Skeletal muscle tissue (tissue), 3 donors: ENCODE measurements at regions not wholly inside any gene's neighbourhood (a gene's known extent, or its start where the extent isn't known, plus 50 kb on each side); places are given as distances from the start of the nearest gene placed in this dataset.

Experiments used
- H3K27ac ChIP-seq: one replicate; pipeline ENCODE4 v1.7.0; 2013; ENCODE audit warnings: mild to moderate bottlenecking, low read depth, low read length, inconsistent platforms
- H3K27me3 ChIP-seq, 3 donors: one replicate each; pipeline ENCODE4 v1.7.0; 2013; ENCODE audit warnings: low read length in 3 of 3; ENCODE audit not compliant: control insufficient read depth in 3 of 3, insufficient read depth in 3 of 3
- H3K36me3 ChIP-seq, 3 donors: one replicate each; pipeline ENCODE4 v1.7.0; 2013; ENCODE audit warnings: low read length in 3 of 3; ENCODE audit not compliant: control insufficient read depth in 3 of 3, insufficient read depth in 3 of 3
- H3K4me1 ChIP-seq, 3 donors: one replicate each; pipeline ENCODE4 v1.7.0; 2013; ENCODE audit warnings: low read length in 3 of 3, mild to moderate bottlenecking in 3 of 3; ENCODE audit not compliant: control insufficient read depth in 3 of 3, insufficient read depth in 3 of 3
- H3K4me3 ChIP-seq, 3 donors: one replicate each; pipeline ENCODE4 v1.7.0; 2013; ENCODE audit warnings: low read length in 3 of 3
- H3K9ac ChIP-seq, 3 donors: one replicate each; pipeline ENCODE4 v1.7.0; 2013; ENCODE audit warnings: low read length in 3 of 3, mild to moderate bottlenecking in 3 of 3, moderate library complexity in 2 of 3, low read depth in 1 of 3
- H3K9me3 ChIP-seq, 3 donors: one replicate each; pipeline ENCODE4 v1.7.0; 2013; ENCODE audit warnings: low read length in 3 of 3; ENCODE audit not compliant: control insufficient read depth in 3 of 3
- donor health status: Osteomylitis.

DNA sequence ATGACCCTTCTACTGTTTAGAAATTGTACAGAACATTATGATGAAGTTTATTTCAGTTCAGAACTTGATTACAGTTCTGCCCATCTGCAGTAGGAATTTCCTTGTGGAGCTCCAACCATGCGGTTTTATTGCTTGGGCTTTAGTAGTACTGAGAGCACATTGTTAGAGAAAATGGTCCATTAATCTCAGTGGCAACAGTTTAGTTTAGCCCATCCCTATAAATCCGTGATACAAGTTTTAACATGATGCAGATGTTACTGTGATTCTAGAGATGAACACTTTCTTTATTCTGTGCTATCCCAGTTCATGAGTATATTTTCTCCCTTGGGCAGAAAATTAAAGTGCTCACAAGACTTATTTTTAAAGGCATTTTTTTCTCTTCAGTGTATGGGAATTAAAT lies 84.8 kb upstream of the FZD8 start:
- no peak overlapping the region for H3K4me3 ChIP-seq
- no peak overlapping the region for H3K27ac ChIP-seq
- H3K9ac ChIP-seq = no peak overlapping the region
- no peaks in the 10 kb centered on the region for H3K36me3 ChIP-seq
- H3K4me1 ChIP-seq = no peaks in the 10 kb centered on the region
- peaks cover 0 to 3% (median 0%) of the 10 kb centered on the region in 3 donors for H3K27me3 ChIP-seq
- H3K9me3 ChIP-seq = no peaks in the 10 kb centered on the region

DNA sequence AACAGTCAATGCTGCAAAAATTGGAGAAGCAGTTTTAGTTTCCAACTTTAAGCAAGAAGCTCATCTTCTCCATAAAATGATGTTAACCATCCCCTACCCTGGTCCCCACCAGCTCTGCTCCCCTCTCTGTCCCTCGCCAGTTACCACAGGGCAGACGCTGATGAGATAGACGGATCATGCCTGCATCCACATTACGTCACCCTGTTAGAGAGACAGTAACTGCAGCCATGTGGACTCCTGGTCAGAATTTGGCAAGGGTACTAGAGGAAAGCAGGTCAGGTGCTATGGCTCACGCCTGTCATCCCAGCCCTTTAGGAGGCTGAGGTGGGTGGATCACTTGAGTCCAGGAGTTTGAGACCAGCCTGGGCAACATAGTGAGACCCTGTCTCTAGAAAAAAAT lies 81.9 kb upstream of the FZD8 start:
- Histone ChIP-seq H3K4me1 (no peaks in the 10 kb centered on the region), H3K4me3 (no peak overlapping the region), H3K9me3 (no peaks in the 10 kb centered on the region), H3K27me3 (peaks cover 0 to 3% (median 0%) of the 10 kb centered on the region in 3 donors), H3K36me3 (no peaks in the 10 kb centered on the region), H3K27ac (no peak overlapping the region), H3K9ac (no peak overlapping the region)

DNA sequence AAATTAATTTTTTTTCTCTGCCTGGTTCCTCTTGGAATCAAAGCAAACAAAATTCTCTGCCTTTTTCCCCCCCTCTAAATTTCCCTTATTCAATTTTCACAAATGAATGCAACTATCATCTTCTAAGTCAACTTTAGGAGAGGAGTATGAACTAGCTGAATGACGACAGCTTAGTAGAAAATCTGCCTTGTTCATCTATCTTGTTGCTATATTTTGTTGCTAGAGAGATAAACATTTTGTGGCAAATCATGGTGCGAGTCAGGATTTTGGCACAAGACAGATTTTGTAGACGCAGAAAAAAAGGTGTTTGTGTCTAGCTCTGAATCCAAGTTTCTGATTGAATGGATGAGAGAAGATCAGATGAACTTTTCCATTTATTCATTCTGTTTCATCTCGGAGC lies 81.0 kb upstream of the FZD8 start:
- Histone ChIP-seq H3K27ac (no peak overlapping the region), H3K4me3 (no peak overlapping the region), H3K9ac (no peak overlapping the region), H3K9me3 (no peaks in the 10 kb centered on the region), H3K27me3 (peaks cover 0 to 3% (median 0%) of the 10 kb centered on the region in 3 donors), H3K36me3 (no peaks in the 10 kb centered on the region), H3K4me1 (no peaks in the 10 kb centered on the region)

DNA sequence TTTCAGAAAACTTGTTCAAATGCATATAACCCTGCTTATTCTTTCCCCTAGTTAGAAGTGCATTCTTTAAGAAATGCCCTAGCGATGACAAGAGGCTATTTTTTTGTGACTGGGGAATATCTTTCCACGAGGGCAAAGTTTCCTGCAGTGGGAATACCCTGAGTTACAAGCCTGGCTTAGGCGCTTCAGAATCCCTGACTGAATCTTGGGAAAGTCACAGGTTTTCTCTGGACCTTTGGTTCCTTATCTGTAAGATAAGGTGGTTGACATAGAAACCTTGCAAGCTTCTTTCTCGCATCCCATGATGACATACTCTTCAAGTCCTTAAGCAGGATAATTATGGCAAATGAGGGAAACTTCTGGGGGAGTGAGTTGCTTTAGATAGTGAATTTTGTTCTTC lies 80.5 kb upstream of the FZD8 start:
- Histone ChIP-seq H3K27me3 (peaks cover 0 to 3% (median 0%) of the 10 kb centered on the region in 3 donors), H3K27ac (no peak overlapping the region), H3K36me3 (no peaks in the 10 kb centered on the region), H3K9me3 (no peaks in the 10 kb centered on the region), H3K4me1 (no peaks in the 10 kb centered on the region), H3K4me3 (no peak overlapping the region), H3K9ac (no peak overlapping the region)

DNA sequence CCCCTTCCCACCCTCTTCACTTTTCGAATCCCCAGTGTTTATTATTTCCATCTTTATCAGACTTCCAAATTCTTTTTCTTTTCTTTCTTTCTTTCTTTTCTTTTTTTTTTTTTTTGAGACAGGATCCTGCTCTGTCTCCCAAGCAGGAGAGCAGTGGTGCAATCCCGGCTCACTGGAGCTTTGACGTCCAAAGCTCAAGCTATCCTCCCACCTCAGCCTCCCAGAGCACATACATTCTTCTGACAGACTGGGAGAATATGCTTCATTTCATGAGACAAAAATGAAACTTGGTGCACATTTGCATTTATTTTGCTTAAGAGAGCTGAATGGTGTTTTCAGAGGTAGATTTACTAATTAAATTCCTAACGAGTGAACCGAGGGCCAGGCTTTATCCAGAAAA lies 80.1 kb upstream of the FZD8 start:
- no peak overlapping the region for H3K9ac ChIP-seq
- no peak overlapping the region for H3K27ac ChIP-seq
- H3K4me3 ChIP-seq = no peak overlapping the region
- no peaks in the 10 kb centered on the region for H3K9me3 ChIP-seq
- no peaks in the 10 kb centered on the region for H3K4me1 ChIP-seq
- H3K36me3 ChIP-seq = no peaks in the 10 kb centered on the region
- H3K27me3 ChIP-seq = peaks cover 0 to 3% (median 0%) of the 10 kb centered on the region in 3 donors

DNA sequence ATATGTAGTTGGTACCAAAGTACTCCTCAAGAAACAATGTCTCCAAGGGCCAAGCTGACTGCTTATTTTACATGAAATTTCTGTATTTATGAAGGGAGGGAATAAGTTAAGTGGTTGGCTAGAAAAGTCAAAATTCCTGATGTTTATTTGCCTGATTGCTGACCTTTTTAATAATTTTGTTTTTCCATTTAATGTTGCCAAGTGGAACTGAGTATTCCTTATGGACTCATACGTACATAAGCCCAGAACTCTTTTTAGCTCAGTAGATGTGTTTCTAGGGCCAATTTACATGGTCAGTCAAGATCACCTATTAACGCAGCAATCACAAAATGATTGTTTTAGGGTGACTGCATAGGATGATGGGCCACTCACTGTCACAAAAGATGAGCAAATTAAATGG lies 78.3 kb upstream of the FZD8 start:
- Histone ChIP-seq H3K4me3 (no peak overlapping the region), H3K27me3 (peaks cover 0 to 3% (median 0%) of the 10 kb centered on the region in 3 donors), H3K4me1 (no peaks in the 10 kb centered on the region), H3K36me3 (no peaks in the 10 kb centered on the region), H3K9me3 (no peaks in the 10 kb centered on the region), H3K9ac (no peak overlapping the region), H3K27ac (no peak overlapping the region)

DNA sequence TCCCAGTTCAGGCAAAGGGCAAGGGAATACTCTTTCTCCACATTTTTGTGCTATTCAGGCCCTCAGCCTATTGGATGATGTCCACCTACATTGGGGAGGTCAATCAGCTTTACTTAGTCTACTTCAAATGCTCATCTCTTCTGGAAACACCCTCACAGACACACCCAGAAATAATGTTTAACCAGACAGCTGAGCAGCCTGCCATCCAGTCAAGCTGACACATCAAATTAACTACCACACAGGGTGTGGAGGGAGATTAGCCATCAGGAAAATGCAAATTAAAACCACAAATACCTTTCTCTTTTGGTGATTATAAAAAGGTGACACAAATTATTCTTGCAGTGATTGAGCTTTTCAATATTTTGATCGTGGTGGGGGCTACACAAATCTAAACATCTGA lies 74.7 kb upstream of the FZD8 start:
- H3K27me3 ChIP-seq = peaks cover 0 to 4% (median 1%) of the 10 kb centered on the region in 3 donors
- H3K9me3 ChIP-seq = peaks cover 0 to 2% (median 0%) of the 10 kb centered on the region in 3 donors
- H3K27ac ChIP-seq = no peak overlapping the region
- H3K4me1 ChIP-seq = no peaks in the 10 kb centered on the region
- no peak overlapping the region for H3K4me3 ChIP-seq
- no peak overlapping the region for H3K9ac ChIP-seq
- H3K36me3 ChIP-seq = no peaks in the 10 kb centered on the region

DNA sequence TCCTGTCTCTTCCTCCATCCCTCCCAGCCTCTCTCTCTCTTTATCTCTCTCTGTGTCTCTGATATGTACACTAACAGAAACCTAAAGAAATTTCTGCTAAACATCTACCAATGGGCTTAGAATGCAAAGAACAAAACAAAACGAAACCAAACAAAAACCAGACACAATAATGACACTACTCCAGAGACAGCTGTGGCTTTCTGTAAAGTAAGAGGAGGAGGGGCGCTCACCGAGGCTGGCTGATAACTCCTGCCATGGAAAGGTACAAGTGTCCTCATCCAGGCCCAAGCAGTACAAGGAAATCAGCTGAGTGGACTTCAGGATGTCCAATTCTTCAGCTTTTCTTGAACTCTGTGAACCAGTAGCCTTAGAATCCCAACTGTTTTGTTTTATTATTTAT lies 70.4 kb upstream of the FZD8 start:
- Histone ChIP-seq H3K27ac (no peak overlapping the region), H3K9ac (no peak overlapping the region), H3K36me3 (no peaks in the 10 kb centered on the region), H3K4me1 (no peaks in the 10 kb centered on the region), H3K4me3 (no peak overlapping the region), H3K27me3 (peaks cover 0 to 9% (median 6%) of the 10 kb centered on the region in 3 donors), H3K9me3 (peaks cover 0 to 2% (median 0%) of the 10 kb centered on the region in 3 donors)

DNA sequence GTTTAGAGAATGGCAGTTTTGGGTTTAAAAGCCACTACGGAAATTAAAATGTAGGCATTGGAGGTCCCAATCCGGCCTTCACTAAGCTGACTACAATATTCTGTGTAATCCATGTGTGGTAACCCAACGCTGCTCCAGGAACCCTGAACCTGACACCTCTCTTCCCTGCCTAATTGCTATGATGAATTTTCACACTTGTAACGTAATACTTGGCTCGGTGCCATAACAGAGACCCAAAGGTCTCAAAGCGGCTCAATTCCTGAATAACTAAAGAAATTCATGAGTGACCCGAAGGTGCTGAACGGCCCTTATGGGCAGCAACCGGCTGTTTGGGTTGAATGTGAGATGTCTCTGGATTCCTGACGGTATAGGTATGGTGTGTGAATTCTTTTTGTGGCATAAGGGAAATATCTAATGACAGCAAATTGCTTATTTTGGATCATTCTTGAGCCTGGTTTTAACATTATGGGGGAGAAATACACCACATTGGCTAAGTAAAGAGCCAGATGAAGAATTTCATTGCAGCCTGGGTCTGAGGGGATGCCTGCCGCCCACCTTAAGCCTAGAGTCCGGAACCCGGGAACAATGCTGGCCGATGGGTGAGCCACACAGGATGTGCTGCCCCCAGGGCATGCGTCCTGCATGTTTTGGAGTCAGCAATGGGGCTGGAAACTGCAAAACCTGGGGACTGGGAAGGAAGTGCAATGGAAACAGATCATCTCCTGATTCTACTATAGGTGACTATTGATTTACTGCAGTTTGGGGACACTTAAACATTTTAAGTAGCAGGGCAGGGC lies 69.7 kb upstream of the FZD8 start:
- Histone ChIP-seq H3K9ac (no peak overlapping the region), H3K9me3 (peaks cover 0 to 2% (median 0%) of the 10 kb centered on the region in 3 donors), H3K27me3 (peaks cover 0 to 9% (median 6%) of the 10 kb centered on the region in 3 donors), H3K4me3 (no peak overlapping the region), H3K36me3 (no peaks in the 10 kb centered on the region), H3K27ac (no peak overlapping the region), H3K4me1 (no peaks in the 10 kb centered on the region)

DNA sequence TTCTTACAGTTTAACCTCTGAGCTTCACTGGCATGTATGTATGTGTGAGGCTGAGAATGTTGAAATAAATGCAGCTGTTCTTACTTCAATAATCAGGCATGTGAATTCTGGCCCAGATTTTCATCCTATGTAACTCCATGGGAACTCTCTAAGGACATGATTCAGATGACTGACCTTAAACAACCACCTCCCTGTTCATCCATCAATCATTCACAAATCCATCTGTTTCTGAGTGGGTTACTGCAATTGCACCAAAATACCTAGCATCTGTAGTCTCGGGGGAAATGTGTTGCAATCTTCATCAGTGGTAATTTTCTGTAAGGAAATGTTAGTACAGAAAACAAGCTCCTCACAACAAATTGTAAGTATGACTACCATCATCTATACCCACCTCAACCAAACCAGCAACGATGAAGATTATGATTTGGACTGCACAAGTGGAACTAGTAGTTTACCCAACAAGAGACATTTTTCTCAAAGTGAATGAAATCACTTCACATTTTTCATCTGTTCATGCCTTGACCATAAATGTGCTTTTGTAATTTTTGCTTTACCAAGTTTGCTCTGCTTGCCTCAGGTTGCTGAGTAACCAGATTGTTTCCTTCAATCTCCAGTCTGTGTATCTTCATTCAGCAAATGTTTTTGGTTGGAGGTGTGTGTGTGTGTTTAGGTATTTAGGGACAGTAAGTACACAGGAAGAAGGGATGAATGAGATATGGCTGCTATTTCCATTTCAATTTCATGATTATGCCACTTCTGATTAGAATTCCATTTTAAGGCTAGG lies 65.7 kb upstream of the FZD8 start:
- H3K4me1 ChIP-seq = no peaks in the 10 kb centered on the region
- no peak overlapping the region for H3K9ac ChIP-seq
- no peaks in the 10 kb centered on the region for H3K36me3 ChIP-seq
- no peak overlapping the region for H3K4me3 ChIP-seq
- no peak overlapping the region for H3K27ac ChIP-seq
- peaks cover 0 to 9% (median 6%) of the 10 kb centered on the region in 3 donors for H3K27me3 ChIP-seq
- no peaks in the 10 kb centered on the region for H3K9me3 ChIP-seq
